ENCODE measurements at regions not wholly inside any gene's neighbourhood (a gene's known extent, or its start where the extent isn't known, plus 50 kb on each side); places are given as distances from the start of the nearest gene placed in this dataset.

DNA sequence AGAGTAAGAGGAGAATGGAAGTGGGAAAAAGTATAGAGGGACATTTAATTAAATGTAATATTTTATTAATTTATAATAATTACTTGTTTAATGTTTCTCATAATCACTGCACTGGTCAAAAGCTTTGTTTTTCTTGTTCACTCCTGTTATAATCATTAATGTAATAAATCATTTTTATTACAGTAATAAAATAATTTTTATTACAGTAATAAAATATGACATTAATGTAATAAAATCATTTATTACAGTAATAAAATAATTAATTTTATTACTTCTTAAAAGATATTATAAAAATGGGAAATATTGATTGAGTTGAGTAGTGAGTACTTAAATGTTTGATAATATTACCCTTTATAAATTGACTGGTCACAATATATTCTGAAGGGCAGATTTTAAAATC is 181.1 kb upstream of the SOX2 start:
- TF ChIP-seq, protein P1, sequence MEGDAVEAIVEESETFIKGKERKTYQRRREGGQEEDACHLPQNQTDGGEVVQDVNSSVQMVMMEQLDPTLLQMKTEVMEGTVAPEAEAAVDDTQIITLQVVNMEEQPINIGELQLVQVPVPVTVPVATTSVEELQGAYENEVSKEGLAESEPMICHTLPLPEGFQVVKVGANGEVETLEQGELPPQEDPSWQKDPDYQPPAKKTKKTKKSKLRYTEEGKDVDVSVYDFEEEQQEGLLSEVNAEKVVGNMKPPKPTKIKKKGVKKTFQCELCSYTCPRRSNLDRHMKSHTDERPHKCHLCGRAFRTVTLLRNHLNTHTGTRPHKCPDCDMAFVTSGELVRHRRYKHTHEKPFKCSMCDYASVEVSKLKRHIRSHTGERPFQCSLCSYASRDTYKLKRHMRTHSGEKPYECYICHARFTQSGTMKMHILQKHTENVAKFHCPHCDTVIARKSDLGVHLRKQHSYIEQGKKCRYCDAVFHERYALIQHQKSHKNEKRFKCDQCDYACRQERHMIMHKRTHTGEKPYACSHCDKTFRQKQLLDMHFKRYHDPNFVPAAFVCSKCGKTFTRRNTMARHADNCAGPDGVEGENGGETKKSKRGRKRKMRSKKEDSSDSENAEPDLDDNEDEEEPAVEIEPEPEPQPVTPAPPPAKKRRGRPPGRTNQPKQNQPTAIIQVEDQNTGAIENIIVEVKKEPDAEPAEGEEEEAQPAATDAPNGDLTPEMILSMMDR (IDR thresholded peaks at IDR 0.05): no peak
- no peak for TF ChIP-seq POLR2A (IDR thresholded peaks at IDR 0.05)

All from testis (tissue), 2 donors.